Stimulated activated naive CD8-positive, alpha-beta T cell treated with anti-CD3 and anti-CD28 coated beads, Interleukin-15, Interleukin-2, amounts not matched to agents 100 U/mL and 50 U/mL, for 24 hours (primary cell): ENCODE measurements at regions not wholly inside any gene's neighbourhood (a gene's known extent, or its start where the extent isn't known, plus 50 kb on each side); places are given as distances from the start of the nearest gene placed in this dataset.

Source experiments
- ATAC-seq: fragments of 150-1000 bp; cut with Tn5 transposase; one replicate; pipeline ENCODE4 v1.10.0; 2021
- DNase-seq: peaks from one replicate; pipeline ENCODE4 v3.0.0; 2021

DNA sequence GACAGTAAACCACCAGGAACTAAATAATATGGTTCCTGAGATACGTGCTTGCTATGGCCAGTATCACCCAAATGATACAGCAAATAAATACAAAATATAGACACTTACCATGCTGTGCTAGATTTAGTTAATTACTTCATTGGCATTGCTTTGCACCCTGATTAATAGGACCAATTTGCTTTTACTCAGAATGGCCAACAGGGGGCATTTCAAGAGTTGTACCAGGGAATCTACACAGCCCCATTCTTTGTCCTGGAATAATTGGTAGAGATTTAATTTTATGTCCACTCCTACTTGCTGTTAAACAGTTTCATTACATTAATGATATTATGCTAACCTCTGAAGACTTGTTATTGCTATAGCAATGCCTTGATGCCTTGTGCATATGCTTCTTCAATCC, 280.8 kb downstream of the RERGL start:
- ATAC-seq (no peak), DNase-seq (no peak)

DNA sequence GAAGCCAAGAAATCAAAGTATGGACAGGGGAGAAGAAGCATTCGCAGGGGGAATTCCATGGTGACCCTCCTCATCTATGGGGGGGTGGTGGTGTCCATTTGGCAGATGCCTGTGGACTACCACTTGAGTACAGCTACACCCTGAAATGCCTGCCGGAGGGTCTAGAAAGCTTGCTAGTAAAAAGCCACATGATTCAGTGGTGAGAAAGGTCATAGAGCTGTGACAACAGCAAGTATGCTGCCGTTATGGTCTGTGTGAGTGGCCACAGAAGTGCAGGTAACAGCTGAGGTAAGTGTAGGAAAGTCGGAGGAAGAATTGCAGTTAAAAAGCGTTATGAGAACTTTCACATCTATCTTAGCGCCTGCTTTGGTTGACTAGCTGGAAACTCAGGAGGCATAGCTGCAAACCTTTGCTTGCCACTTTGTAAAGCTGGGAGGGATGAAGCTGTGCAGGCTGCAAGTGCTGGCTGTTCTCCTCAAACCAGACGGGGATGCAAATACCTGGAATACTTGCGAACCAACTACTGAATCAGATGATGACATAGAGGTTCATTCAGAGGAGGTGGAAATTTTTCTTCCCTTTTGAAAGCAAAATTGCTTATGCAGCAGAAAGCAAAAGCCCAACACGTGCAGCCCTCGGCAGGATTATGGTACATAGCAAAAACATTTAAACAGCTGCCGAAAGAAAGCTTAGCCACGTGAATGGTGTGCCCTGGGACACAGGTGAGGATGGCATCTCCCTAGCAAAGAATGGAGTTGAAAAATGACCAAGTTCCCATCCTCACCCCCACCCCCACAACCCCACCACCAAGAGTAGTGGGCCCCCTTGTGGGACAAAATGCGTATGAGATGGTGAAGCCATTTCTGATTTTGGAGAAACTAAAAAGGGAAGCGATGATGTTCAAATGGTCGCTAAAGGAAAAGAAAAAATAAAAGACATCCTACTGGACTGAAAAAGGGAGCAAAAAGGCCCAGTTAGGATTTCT, 287.0 kb downstream of the RERGL start:
- no peak for ATAC-seq

DNA sequence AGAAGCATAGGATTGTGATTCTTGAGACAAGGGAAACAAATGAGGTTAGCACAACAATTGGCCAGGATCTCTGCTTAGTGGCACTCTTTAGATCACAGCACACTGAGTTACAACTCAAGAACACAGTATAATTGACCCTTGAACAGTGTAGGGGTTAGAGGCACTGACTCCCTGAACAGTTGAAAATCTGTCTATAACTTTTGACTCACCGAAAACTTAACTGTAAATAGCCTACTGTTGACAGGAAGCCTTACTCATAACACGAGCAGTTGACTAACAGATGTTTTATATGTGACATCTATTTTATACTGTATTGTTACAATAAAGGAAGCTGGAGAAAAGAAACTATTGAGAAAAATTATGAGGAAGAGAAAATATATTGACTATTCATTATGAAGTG, 296.1 kb downstream of the RERGL start:
- ATAC-seq, result no peak
- DNase-seq, result no peak

More for the DNA sequence above, 287.0 kb downstream of the RERGL start:
- no peak for DNase-seq

GRCh38 chr12:17778242-17778641, 311.8 kb downstream of the RERGL start:
- no peak for ATAC-seq
- DNase-seq, result no peak

DNA sequence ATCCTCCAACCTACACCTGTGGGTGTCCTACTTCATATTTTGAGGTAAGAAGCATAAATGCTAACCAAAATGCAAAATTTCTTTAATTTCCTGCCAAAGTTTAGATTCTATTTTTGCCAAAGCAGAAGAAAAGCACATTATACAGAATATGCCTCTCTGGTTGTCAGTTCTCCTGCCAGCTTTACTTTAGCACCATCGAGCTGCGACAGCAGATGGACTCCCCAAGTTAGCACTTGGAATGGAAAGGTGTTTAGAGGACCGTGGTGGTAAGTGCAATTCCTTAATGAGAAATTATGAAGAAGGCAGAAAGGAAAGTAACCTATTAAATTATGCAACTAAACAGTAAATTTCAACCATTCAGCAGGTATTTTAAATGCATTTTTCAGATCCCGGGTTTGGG, 326.6 kb downstream of the RERGL start:
- DNase-seq (no peak), ATAC-seq (no peak)

DNA sequence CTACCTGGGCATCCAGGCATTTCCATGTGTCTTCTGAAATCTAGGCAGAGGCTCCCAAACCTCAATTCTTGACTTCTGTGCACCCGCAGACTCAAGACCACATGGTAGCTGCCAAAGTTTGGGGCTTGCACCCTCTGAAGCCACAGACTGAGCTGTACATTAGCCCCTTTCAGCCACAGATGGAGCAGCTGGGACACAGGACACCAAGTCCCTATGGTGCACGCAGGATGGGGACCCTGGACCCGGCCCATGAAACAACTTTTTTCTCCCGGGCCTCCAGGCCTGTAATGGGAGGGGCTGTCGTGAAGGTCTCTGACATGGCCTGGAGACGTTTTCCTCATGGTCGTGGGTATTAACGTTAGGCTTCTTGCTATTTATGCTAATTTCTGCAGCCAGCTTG, 330.0 kb downstream of the RERGL start:
- DNase-seq, result no peak
- no peak for ATAC-seq
